ENCODE measurements at regions not wholly inside any gene's neighbourhood (a gene's known extent, or its start where the extent isn't known, plus 50 kb on each side); places are given as distances from the start of the nearest gene placed in this dataset.

- no peak for TF ChIP-seq EP300 (IDR thresholded peaks at IDR 0.05)
- no peak for TF ChIP-seq CTCF (IDR thresholded peaks at IDR 0.05)
- no peak for TF ChIP-seq POLR2AphosphoS5 (IDR thresholded peaks at IDR 0.05)
- no peak for TF ChIP-seq POLR2A (IDR thresholded peaks at IDR 0.05)
- no peaks in the 10 kb centered on the region for H3K4me1 ChIP-seq
- H3K27ac ChIP-seq: no peak overlapping the region
- 34% methylated on average over 3 of the region's 3 CpGs for WGBS
- no peaks in the 10 kb centered on the region for H3K9me3 ChIP-seq
- H3K4me3 ChIP-seq: no peak overlapping the region
- H3K27me3 ChIP-seq: no peaks in the 10 kb centered on the region
- H3K36me3 ChIP-seq: no peaks in the 10 kb centered on the region
- no peak for DNase-seq (ENCODE audit: low spot score in 2 of 2)
Observed at GRCh38 chr16:73473713-73474112, 425.8 kb upstream of the ZFHX3 start.

DNA sequence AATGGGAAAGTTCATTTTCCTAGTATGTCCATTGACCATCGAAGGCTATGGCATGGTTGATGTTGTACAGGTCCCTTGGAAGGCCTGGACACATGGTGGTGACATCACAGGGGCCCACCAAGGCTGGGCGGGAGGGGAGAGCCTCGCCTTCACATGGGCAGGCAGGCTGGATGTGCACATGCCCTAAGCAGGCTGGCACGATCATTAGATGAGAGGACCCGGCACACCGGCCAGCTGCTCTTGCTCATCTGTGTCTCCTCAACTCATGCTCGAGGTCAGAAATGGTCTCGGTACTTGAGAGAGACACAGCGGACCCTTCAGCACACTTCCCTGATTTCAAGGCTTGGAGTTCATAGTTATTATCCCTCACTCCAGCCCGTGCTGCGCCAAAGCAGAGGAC, 416.9 kb upstream of the ZFHX3 start:
- Histone ChIP-seq H3K36me3 (no peaks in the 10 kb centered on the region), H3K4me1 (no peaks in the 10 kb centered on the region), H3K9me3 (no peaks in the 10 kb centered on the region), H3K4me3 (no peak overlapping the region), H3K27ac (no peak overlapping the region), H3K27me3 (peaks cover 6% of the 10 kb centered on the region)
- 85% methylated on average over 11 of the region's 11 CpGs for WGBS
- DNase-seq (ENCODE audit: low spot score in 2 of 2): no peak
- no peak for TF ChIP-seq POLR2AphosphoS5 (IDR thresholded peaks at IDR 0.05)
- TF ChIP-seq CTCF (IDR thresholded peaks at IDR 0.05): no peak
- TF ChIP-seq EP300 (IDR thresholded peaks at IDR 0.05): no peak
- TF ChIP-seq POLR2A (IDR thresholded peaks at IDR 0.05): no peak

GRCh38 chr16:73459586-73459985, 411.7 kb upstream of the ZFHX3 start:
- H3K27ac ChIP-seq: no peak overlapping the region
- H3K27me3 ChIP-seq: no peaks in the 10 kb centered on the region
- 88% methylated on average over 5 of the region's 5 CpGs for WGBS
- H3K4me1 ChIP-seq: no peaks in the 10 kb centered on the region
- H3K9me3 ChIP-seq: no peaks in the 10 kb centered on the region
- H3K4me3 ChIP-seq: no peak overlapping the region
- DNase-seq (ENCODE audit: low spot score in 2 of 2): no peak
- TF ChIP-seq CTCF (IDR thresholded peaks at IDR 0.05) (no peak), POLR2A (IDR thresholded peaks at IDR 0.05) (no peak), POLR2AphosphoS5 (IDR thresholded peaks at IDR 0.05) (no peak), EP300 (IDR thresholded peaks at IDR 0.05) (no peak)
- H3K36me3 ChIP-seq: no peaks in the 10 kb centered on the region

DNA sequence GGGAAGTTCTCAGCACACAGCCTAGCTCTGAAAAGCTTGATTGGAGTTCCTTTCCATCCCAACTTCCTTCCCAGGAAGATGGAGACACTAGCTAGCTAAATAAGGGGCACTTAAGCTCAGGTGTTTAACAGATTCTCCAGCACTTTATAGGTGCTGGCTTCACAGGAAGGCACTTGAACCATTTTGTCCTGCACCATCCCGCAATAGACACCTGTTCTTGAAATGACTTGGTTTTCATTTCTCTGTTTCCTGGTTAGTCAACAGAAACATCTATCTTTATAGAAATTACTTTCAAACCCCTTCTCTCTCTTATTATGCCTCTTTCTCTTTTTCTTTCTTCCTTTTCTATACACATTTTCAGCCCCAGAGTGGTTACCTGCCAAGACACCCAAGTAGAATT, 409.9 kb upstream of the ZFHX3 start:
- H3K4me3 ChIP-seq: no peak overlapping the region
- H3K27me3 ChIP-seq: no peaks in the 10 kb centered on the region
- DNase-seq (ENCODE audit: low spot score in 2 of 2): no peak
- H3K9me3 ChIP-seq: no peaks in the 10 kb centered on the region
- no peaks in the 10 kb centered on the region for H3K36me3 ChIP-seq
- no peaks in the 10 kb centered on the region for H3K4me1 ChIP-seq
- no peak for TF ChIP-seq CTCF (IDR thresholded peaks at IDR 0.05)
- no peak overlapping the region for H3K27ac ChIP-seq
- WGBS: 100% methylated on average over 1 of the region's 1 CpG

GRCh38 chr16:73448970-73449369, 401.0 kb upstream of the ZFHX3 start:
- H3K36me3 ChIP-seq: no peaks in the 10 kb centered on the region
- no peak overlapping the region for H3K4me3 ChIP-seq
- peaks cover 13% of the 10 kb centered on the region for H3K9me3 ChIP-seq
- no peaks in the 10 kb centered on the region for H3K4me1 ChIP-seq
- no peak for TF ChIP-seq EP300 (IDR thresholded peaks at IDR 0.05)
- TF ChIP-seq POLR2A (IDR thresholded peaks at IDR 0.05): no peak
- no peak for TF ChIP-seq CTCF (IDR thresholded peaks at IDR 0.05)
- TF ChIP-seq POLR2AphosphoS5 (IDR thresholded peaks at IDR 0.05): no peak
- DNase-seq (ENCODE audit: low spot score in 2 of 2): no peak
- 94% methylated on average over 3 of the region's 3 CpGs for WGBS
- H3K27ac ChIP-seq: no peak overlapping the region
- no peaks in the 10 kb centered on the region for H3K27me3 ChIP-seq

Data from suprapubic skin (tissue), 4 donors.